Adipocyte (in vitro differentiated cells): ENCODE measurements at regions not wholly inside any gene's neighbourhood (a gene's known extent, or its start where the extent isn't known, plus 50 kb on each side); places are given as distances from the start of the nearest gene placed in this dataset.
"Not testable (repeated sequence)": the region's sequence is repeated elsewhere in the genome, so short reads cannot be mapped to it uniquely, and the experiment has no call there.

Experiments
- DNase-seq: peaks from one replicate; pipeline ENCODE4 v3.0.0-alpha.2; 2015; ENCODE audit warnings: low read depth
- H3K27me3 ChIP-seq: replicated peaks from 2 replicates; pipeline ENCODE4 v1.7.0; 2013; ENCODE audit warnings: mild to moderate bottlenecking, low read length, moderate library complexity; ENCODE audit not compliant: control insufficient read depth, insufficient read depth
- H3K36me3 ChIP-seq: 2 replicates; pipeline ENCODE4 v1.7.0; 2013; ENCODE audit warnings: low read length, mild to moderate bottlenecking, moderate library complexity; ENCODE audit not compliant: control insufficient read depth, insufficient read depth, severe bottlenecking
- H3K4me1 ChIP-seq: 2 replicates; pipeline ENCODE4 v1.7.0; 2013; ENCODE audit warnings: mild to moderate bottlenecking, low read length, moderate library complexity; ENCODE audit not compliant: control insufficient read depth, insufficient read depth
- H3K4me3 ChIP-seq: 2 replicates; pipeline ENCODE4 v1.7.0; 2013; ENCODE audit warnings: mild to moderate bottlenecking, low read length, moderate library complexity
- H3K9ac ChIP-seq: 2 replicates; pipeline ENCODE4 v1.7.0; 2013; ENCODE audit warnings: mild to moderate bottlenecking, low read length, moderate library complexity
- H3K9me3 ChIP-seq: 2 replicates; pipeline ENCODE4 v1.7.0; 2013; ENCODE audit warnings: mild to moderate bottlenecking, low read length, moderate library complexity; ENCODE audit not compliant: control insufficient read depth

DNA sequence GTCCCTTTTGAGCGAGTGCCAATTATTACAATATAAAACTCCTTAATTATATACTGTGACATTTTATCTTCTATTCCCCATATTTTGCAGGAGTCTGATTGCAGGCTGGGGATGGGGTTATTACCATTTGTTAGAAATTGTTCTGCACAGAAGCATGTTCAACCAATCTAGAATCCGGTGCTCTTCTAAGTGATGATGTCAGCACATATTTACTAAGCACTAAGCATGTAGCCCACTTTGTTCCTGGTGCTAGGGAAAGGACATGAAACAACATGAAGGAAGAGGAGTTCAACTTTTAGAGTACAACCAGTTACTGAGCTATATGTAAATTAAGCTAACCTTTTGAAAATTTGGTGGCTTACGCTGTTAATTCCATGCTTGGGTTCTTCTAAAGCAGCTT is 52.8 kb upstream of the IL1RAPL2 start:
- DNase-seq: no peak
- Histone ChIP-seq H3K36me3 (no peaks in the 10 kb centered on the region), H3K4me1 (no peaks in the 10 kb centered on the region), H3K9me3 (peaks cover 19% of the 10 kb centered on the region), H3K27me3 (peaks cover 18% of the 10 kb centered on the region), H3K4me3 (no peak overlapping the region), H3K9ac (no peak overlapping the region)

DNA sequence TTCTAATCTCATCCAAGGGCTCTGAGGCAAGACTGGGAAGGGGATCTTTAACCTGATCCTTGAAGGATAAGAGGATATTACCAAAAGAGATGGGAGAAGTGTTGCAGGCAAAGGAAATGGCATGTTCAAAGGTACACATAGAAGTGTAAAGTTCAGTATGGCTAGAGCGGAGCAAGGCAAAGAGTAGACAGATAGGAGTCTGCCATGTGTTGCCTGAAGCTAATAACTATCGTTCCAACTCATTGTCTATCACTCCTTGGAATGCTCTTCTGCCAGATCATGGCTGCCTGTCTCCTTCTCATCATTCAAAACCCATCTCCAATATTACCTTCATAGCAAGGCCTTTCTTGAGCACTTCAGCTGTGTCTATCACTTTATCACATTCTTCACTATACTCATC is 55.2 kb upstream of the IL1RAPL2 start:
- no peaks in the 10 kb centered on the region for H3K36me3 ChIP-seq
- H3K9me3 ChIP-seq: peaks cover 19% of the 10 kb centered on the region
- no peak overlapping the region for H3K9ac ChIP-seq
- H3K27me3 ChIP-seq: peaks cover 21% of the 10 kb centered on the region
- H3K4me3 ChIP-seq: no peak overlapping the region
- no peak for DNase-seq
- no peaks in the 10 kb centered on the region for H3K4me1 ChIP-seq

DNA sequence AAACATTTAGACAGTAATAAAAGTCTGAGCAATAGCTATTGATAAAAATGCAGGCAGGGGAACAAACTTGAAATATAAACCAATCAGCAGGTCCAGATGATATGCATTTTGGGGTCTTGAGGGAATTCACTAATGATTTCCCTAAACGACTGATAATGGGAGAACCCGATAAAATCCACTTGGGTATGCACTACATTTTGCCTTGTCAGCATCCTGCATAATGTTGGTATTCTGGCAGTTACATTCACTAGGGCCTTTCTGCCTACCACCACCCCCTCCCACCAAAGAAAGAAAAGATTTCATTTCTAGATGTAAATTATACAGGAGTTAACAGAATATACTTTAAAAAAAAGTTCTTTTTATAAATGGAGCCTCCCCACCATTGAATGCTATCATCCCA is 63.5 kb upstream of the IL1RAPL2 start:
- Histone ChIP-seq H3K27me3 (peaks cover 15% of the 10 kb centered on the region), H3K4me1 (no peaks in the 10 kb centered on the region), H3K9ac (no peak overlapping the region), H3K36me3 (no peaks in the 10 kb centered on the region), H3K9me3 (no peaks in the 10 kb centered on the region), H3K4me3 (no peak overlapping the region)
- DNase-seq: no peak

DNA sequence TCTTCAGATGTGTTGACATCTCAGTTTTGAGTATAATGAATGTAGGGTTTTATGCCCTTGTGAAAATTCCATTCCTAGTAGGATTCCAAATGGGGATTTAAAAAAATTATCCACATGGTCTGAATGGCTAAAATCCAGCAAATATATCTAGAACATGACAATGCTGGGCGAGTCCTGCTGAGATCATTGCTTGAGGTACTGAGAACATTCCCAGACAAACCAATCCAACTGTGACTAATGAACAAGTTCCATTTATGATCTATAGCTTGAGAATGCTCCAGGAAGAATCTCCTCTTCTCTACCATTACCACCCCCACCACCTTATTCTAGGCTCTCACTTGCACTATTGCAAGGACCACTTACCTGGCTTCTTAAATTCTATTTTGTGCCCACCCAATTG is 77.2 kb upstream of the IL1RAPL2 start:
- no peaks in the 10 kb centered on the region for H3K4me1 ChIP-seq
- peaks cover 20% of the 10 kb centered on the region for H3K27me3 ChIP-seq
- H3K36me3 ChIP-seq: no peaks in the 10 kb centered on the region
- H3K4me3 ChIP-seq: no peak overlapping the region
- DNase-seq: no peak
- no peaks in the 10 kb centered on the region for H3K9me3 ChIP-seq
- H3K9ac ChIP-seq: no peak overlapping the region

DNA sequence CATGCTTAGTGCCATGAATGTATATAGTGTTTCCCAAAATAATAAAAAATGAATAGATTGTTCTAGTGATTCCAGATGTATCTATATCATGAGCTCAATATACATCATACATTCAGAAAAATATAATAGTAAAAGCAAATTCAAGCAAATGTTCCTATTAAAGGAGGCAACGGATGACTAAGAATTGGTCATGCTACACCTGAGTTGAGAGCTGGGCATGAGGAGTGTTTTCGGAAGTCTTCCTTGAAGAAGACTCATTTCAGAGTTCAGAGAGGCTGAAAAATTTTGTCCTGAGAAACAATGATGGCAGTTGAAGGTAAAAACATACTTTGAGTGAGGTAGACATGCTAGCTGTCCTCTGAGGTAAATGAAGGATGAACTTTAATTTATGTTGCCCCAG is 79.3 kb upstream of the IL1RAPL2 start:
- peaks cover 24% of the 10 kb centered on the region for H3K27me3 ChIP-seq
- no peaks in the 10 kb centered on the region for H3K36me3 ChIP-seq
- H3K9ac ChIP-seq: no peak overlapping the region
- DNase-seq: no peak
- H3K9me3 ChIP-seq: no peaks in the 10 kb centered on the region
- H3K4me3 ChIP-seq: no peak overlapping the region
- H3K4me1 ChIP-seq: no peaks in the 10 kb centered on the region

DNA sequence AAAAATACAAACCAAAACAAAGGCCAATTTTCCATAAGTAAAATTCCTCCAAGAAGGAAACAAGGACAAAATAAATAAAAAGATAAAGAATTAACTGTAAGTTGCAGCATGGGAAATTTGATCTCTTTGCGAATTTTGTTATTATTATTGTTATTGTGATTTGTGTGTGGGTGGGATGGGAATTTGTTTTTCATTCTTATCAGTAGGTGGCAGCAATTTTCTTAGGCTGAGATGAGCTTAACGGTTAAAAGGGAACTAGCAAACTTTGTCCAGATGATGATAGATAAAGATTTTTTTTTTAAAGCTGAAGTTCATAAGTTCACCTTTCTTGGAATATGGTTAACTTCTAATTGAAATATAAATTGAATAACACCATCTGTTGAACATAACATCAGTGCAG is 83.2 kb upstream of the IL1RAPL2 start:
- Histone ChIP-seq H3K4me3 (no peak overlapping the region), H3K4me1 (no peaks in the 10 kb centered on the region), H3K27me3 (peaks cover 29% of the 10 kb centered on the region), H3K36me3 (no peaks in the 10 kb centered on the region), H3K9me3 (no peaks in the 10 kb centered on the region), H3K9ac (no peak overlapping the region)
- DNase-seq: peak; percentile 11

DNA sequence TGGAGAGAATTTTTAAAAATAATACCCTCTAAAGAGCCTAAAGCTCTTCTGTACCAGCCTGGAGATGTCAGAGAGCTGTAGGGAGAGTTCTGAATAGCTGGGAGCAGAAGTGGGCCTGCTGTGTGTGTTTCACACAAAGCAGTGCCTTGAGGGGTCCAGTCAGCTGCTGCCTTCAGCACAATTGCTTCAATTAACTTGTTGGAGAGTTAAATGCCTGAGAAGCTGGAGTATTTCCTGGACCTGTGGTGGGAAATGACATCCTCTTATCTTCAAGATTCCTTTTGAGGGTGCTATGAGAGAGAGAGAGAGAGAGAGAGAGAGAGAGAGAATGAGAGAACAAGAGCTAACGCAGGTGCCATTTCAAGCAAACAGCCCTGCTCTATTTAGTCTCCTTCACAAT is 96.2 kb upstream of the IL1RAPL2 start:
- no peaks in the 10 kb centered on the region for H3K4me1 ChIP-seq
- H3K9ac ChIP-seq: no peak overlapping the region
- DNase-seq: no peak
- peaks cover 2% of the 10 kb centered on the region for H3K9me3 ChIP-seq
- peaks cover 34% of the 10 kb centered on the region for H3K27me3 ChIP-seq
- no peaks in the 10 kb centered on the region for H3K36me3 ChIP-seq
- no peak overlapping the region for H3K4me3 ChIP-seq

DNA sequence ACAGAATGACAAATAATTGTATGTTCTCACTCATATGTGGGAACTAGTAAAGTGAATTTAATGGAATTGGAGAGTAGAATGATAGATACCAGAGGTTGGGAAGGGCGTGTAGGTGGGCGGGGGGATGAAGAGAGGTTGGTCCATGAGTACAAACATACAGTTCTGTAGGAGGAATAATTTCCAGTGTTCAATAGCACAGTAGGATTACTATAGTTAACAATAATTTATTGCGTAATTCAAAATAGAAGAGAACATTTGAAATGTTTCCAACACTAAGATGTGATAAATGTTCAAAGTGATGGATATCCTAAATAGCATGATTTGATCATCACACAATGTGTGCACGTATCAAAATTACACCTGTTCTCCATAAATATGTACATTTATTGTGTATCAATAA is 106.2 kb upstream of the IL1RAPL2 start:
- no peak overlapping the region for H3K9ac ChIP-seq
- H3K4me3 ChIP-seq: no peak overlapping the region

DNA sequence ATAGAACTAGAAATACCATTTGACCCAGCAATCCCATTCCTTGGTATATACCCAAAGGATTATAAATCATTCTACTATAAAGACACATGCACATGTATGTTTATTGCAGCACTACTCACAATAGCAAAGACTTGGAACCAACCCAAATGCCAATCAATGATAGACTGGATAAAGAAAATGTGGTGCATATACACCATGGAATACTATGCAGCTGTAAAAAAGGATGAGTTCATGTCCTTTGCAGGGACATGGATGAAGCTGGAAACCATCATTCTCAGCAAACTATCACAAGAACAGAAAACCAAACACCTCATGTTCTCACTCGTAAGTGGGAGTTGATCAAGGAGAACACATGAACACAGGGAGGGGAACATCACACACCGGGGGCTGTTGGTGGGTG is 108.9 kb upstream of the IL1RAPL2 start:
- not testable (repeated sequence) for H3K36me3 ChIP-seq, H3K9ac ChIP-seq, H3K9me3 ChIP-seq, H3K4me1 ChIP-seq, DNase-seq, H3K4me3 ChIP-seq, H3K27me3 ChIP-seq

More for the DNA sequence above, 106.2 kb upstream of the IL1RAPL2 start:
- DNase-seq: no peak
- no peaks in the 10 kb centered on the region for H3K36me3 ChIP-seq
- H3K27me3 ChIP-seq: peaks cover 16% of the 10 kb centered on the region
- H3K9me3 ChIP-seq: no peaks in the 10 kb centered on the region
- no peaks in the 10 kb centered on the region for H3K4me1 ChIP-seq

DNA sequence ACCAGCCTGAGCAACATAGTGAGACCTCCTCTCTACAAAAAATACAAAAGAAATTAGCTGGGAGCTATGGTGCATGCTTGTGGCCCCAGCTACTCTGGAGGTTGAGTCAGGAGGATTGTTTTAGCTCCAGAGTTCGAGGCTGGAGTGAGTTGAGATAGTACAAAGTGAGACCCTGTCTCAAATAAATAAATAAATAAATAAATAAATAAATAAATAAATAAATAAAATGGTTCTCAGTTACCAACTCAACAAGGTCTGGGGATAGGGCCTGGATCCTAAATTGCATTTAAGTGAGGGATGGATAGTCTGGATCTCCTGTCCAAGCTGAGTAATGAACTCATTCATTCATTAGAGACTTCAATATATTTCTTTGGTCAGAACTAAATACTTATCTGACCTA is 115.7 kb upstream of the IL1RAPL2 start:
- no peak overlapping the region for H3K4me3 ChIP-seq

DNA sequence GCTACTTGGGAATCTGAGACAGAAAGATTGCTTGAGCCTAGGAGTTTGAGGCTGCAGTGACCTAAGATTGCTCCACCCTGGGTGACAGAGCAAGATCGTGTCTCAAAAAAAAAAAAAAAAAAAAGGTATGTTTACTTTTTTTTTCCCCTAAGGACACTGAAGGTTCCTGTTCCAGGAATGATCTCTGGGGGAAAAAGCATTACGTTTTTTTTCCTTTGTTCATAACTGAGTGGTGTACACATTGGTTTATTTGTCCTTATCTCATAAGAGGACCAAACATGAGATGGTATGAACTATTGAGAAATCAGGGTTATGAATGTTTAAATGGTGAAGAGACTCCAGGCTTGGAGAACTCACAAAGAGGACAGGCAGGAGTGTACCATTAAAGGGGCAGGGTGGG is 120.4 kb upstream of the IL1RAPL2 start:
- Histone ChIP-seq H3K36me3 (no peaks in the 10 kb centered on the region), H3K4me1 (no peaks in the 10 kb centered on the region), H3K27me3 (peaks cover 23% of the 10 kb centered on the region), H3K9me3 (peaks cover 24% of the 10 kb centered on the region), H3K4me3 (no peak overlapping the region), H3K9ac (no peak overlapping the region)
- DNase-seq: no peak

More for the DNA sequence above, 115.7 kb upstream of the IL1RAPL2 start:
- H3K27me3 ChIP-seq: peaks cover 31% of the 10 kb centered on the region
- no peaks in the 10 kb centered on the region for H3K4me1 ChIP-seq
- no peak for DNase-seq
- H3K9me3 ChIP-seq: peaks cover 9% of the 10 kb centered on the region
- H3K9ac ChIP-seq: no peak overlapping the region
- no peaks in the 10 kb centered on the region for H3K36me3 ChIP-seq

DNA sequence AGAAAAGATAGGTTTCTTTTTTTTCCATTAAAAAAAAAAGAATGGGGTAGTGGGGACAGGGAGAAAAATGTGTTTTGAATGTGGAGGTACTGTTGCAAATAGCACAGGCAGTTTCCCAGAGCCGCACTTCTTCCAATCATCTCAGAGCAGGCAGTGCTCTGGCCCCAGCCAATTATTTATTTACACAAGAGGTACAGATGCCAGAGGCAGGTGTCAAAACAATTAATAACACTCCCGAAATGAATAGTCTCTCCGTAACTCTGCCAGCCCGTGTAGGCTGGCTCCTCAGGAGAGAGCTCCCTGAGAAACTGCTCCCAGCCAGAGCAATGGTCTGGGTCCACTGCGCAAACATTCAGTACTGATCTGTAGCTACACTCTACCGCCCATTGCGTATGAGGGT is 130.8 kb upstream of the IL1RAPL2 start:
- Histone ChIP-seq H3K4me1 (no peaks in the 10 kb centered on the region), H3K9me3 (no peaks in the 10 kb centered on the region), H3K9ac (no peak overlapping the region), H3K4me3 (no peak overlapping the region), H3K36me3 (no peaks in the 10 kb centered on the region), H3K27me3 (peaks cover 42% of the 10 kb centered on the region)
- DNase-seq: no peak
